Erythroblast (primary cell): ENCODE measurements at regions not wholly inside any gene's neighbourhood (a gene's known extent, or its start where the extent isn't known, plus 50 kb on each side); places are given as distances from the start of the nearest gene placed in this dataset.

ENCODE experiments used
- GATA1 ChIP-seq: IDR thresholded peaks from 2 replicates; pipeline ENCODE4 v1.6.1; 2011; ENCODE audit warnings: low read depth, mild to moderate bottlenecking, control low read depth, low read length, moderate library complexity
- POLR2A ChIP-seq: IDR thresholded peaks from 2 replicates; pipeline ENCODE4 v1.6.1; 2011; ENCODE audit warnings: mild to moderate bottlenecking, low read length

- TF ChIP-seq POLR2A (no peak), GATA1 (no peak)
Measured at GRCh38 chr4:163217505-163217904, 50.8 kb upstream of the NAF1 start.
